ENCODE measurements at regions not wholly inside any gene's neighbourhood (a gene's known extent, or its start where the extent isn't known, plus 50 kb on each side); places are given as distances from the start of the nearest gene placed in this dataset.
"Not testable (repeated sequence)": the region's sequence is repeated elsewhere in the genome, so short reads cannot be mapped to it uniquely, and the experiment has no call there.

- no peak overlapping the region for H2BK120ac ChIP-seq (ENCODE audit: low read depth, low read length)
- no CpG with 5 or more reads among the region's 1 CpG for WGBS, 2 donors (ENCODE audit: extremely low coverage in 2 of 2, insufficient read length in 2 of 2, insufficient replicate concordance in 1 of 2)
- no peaks in the 10 kb centered on the region for H3K79me1 ChIP-seq (ENCODE audit: low read depth, low read length)
- H4K8ac ChIP-seq (ENCODE audit: low read depth, low read length): no peak overlapping the region
- H3K4me1 ChIP-seq (ENCODE audit: control insufficient read depth in 2 of 2, insufficient read depth in 1 of 2, low read depth in 1 of 2, low read length in 2 of 2): peaks cover 3 to 4% of the 10 kb centered on the region in 2 donors
- H3K9me3 ChIP-seq (replicated peaks in 1 of 2; ENCODE audit: control insufficient read depth in 2 of 2, insufficient read depth in 1 of 2, low read depth in 1 of 2, low read length in 2 of 2): peaks cover 4 to 32% of the 10 kb centered on the region in 2 donors
- H3K18ac ChIP-seq (ENCODE audit: low read length): no peak overlapping the region
- H3K27me3 ChIP-seq (ENCODE audit: control insufficient read depth in 3 of 3, insufficient read depth in 3 of 3, low read depth in 1 of 3, low read length in 3 of 3): no peaks in the 10 kb centered on the region
- no peak overlapping the region for H3K4ac ChIP-seq (ENCODE audit: low read length)
- H3K9ac ChIP-seq (ENCODE audit: low read depth, low read length, poor library complexity): no peak overlapping the region
- H2BK15ac ChIP-seq (ENCODE audit: low read length): no peak overlapping the region
- DNase-seq (ENCODE audit: low spot score): no peak
- H2BK12ac ChIP-seq (ENCODE audit: low read length): no peak overlapping the region
- no peak overlapping the region for H3K4me2 ChIP-seq (ENCODE audit: insufficient read depth, low read length, poor library complexity, severe bottlenecking)
- no peak overlapping the region for H2AK5ac ChIP-seq (ENCODE audit: low read depth, low read length)
- no peak overlapping the region for H3K27ac ChIP-seq (replicated peaks; ENCODE audit: low read length)
- H3K23ac ChIP-seq (ENCODE audit: low read depth, low read length, poor library complexity): no peak overlapping the region
- H3K4me3 ChIP-seq (ENCODE audit: low read length in 2 of 2): no peak overlapping the region
- H2AFZ ChIP-seq (ENCODE audit: low read length): no peak overlapping the region
- no peak overlapping the region for H3K14ac ChIP-seq (ENCODE audit: low read length)
- no peak overlapping the region for H4K91ac ChIP-seq (ENCODE audit: low read depth, low read length, poor library complexity)
- H3K36me3 ChIP-seq (replicated peaks in 1 of 2; ENCODE audit: control insufficient read depth in 2 of 2, insufficient read depth in 2 of 2, low read length in 2 of 2): no peaks in the 10 kb centered on the region
- H2BK5ac ChIP-seq (ENCODE audit: low read length): no peak overlapping the region
Observed at GRCh38 chr7:12834782-12835181, 147.3 kb downstream of the ARL4A start.

- Histone ChIP-seq H3K23ac (ENCODE audit: low read depth, low read length, poor library complexity) (no peak overlapping the region), H3K4me1 (ENCODE audit: control insufficient read depth in 2 of 2, insufficient read depth in 1 of 2, low read depth in 1 of 2, low read length in 2 of 2) (peaks cover 6 to 7% of the 10 kb centered on the region in 2 donors), H2BK15ac (ENCODE audit: low read length) (no peak overlapping the region), H2BK12ac (ENCODE audit: low read length) (no peak overlapping the region), H2BK5ac (ENCODE audit: low read length) (no peak overlapping the region), H3K9ac (ENCODE audit: low read depth, low read length, poor library complexity) (no peak overlapping the region), H4K8ac (ENCODE audit: low read depth, low read length) (no peak overlapping the region), H3K18ac (ENCODE audit: low read length) (peak overlapping the region; percentile 87), H2BK120ac (ENCODE audit: low read depth, low read length) (no peak overlapping the region), H2AFZ (ENCODE audit: low read length) (peak overlapping the region; percentile 82), H3K79me1 (ENCODE audit: low read depth, low read length) (no peaks in the 10 kb centered on the region), H2AK5ac (ENCODE audit: low read depth, low read length) (no peak overlapping the region), H3K9me3 (replicated peaks in 1 of 2; ENCODE audit: control insufficient read depth in 2 of 2, insufficient read depth in 1 of 2, low read depth in 1 of 2, low read length in 2 of 2) (peaks cover 0 to 14% of the 10 kb centered on the region in 2 donors), H3K4me3 (ENCODE audit: low read length in 2 of 2) (no peak overlapping the region), H3K4ac (ENCODE audit: low read length) (no peak overlapping the region), H4K91ac (ENCODE audit: low read depth, low read length, poor library complexity) (no peak overlapping the region), H3K27ac (replicated peaks; ENCODE audit: low read length) (no peak overlapping the region), H3K36me3 (replicated peaks in 1 of 2; ENCODE audit: control insufficient read depth in 2 of 2, insufficient read depth in 2 of 2, low read length in 2 of 2) (no peaks in the 10 kb centered on the region), H3K4me2 (ENCODE audit: insufficient read depth, low read length, poor library complexity, severe bottlenecking) (peak overlapping the region; percentile 18), H3K27me3 (ENCODE audit: control insufficient read depth in 3 of 3, insufficient read depth in 3 of 3, low read depth in 1 of 3, low read length in 3 of 3) (no peaks in the 10 kb centered on the region), H3K14ac (ENCODE audit: low read length) (no peak overlapping the region)
- no CpG with 5 or more reads among the region's 11 CpGs for WGBS, 2 donors (ENCODE audit: extremely low coverage in 2 of 2, insufficient read length in 2 of 2, insufficient replicate concordance in 1 of 2)
- DNase-seq (ENCODE audit: low spot score): peak; percentile 20
Observed at GRCh38 chr7:12839508-12840153, 152.2 kb downstream of the ARL4A start.

GRCh38 chr7:12844732-12845131 is 157.3 kb downstream of the ARL4A start:
- H3K9me3 ChIP-seq (replicated peaks in 1 of 2; ENCODE audit: control insufficient read depth in 2 of 2, insufficient read depth in 1 of 2, low read depth in 1 of 2, low read length in 2 of 2): peaks cover 4 to 25% of the 10 kb centered on the region in 2 donors
- not testable (repeated sequence) for H2BK5ac ChIP-seq (ENCODE audit: low read length); H3K4me1 ChIP-seq (ENCODE audit: control insufficient read depth in 2 of 2, insufficient read depth in 1 of 2, low read depth in 1 of 2, low read length in 2 of 2); H3K36me3 ChIP-seq (replicated peaks in 1 of 2; ENCODE audit: control insufficient read depth in 2 of 2, insufficient read depth in 2 of 2, low read length in 2 of 2); H2AFZ ChIP-seq (ENCODE audit: low read length); H3K27me3 ChIP-seq (ENCODE audit: control insufficient read depth in 3 of 3, insufficient read depth in 3 of 3, low read depth in 1 of 3, low read length in 3 of 3); H3K4me3 ChIP-seq (ENCODE audit: low read length in 2 of 2); H3K18ac ChIP-seq (ENCODE audit: low read length); H2BK120ac ChIP-seq (ENCODE audit: low read depth, low read length); DNase-seq (ENCODE audit: low spot score); H4K91ac ChIP-seq (ENCODE audit: low read depth, low read length, poor library complexity); H2BK15ac ChIP-seq (ENCODE audit: low read length); H3K23ac ChIP-seq (ENCODE audit: low read depth, low read length, poor library complexity); H3K4ac ChIP-seq (ENCODE audit: low read length); H2AK5ac ChIP-seq (ENCODE audit: low read depth, low read length); H4K8ac ChIP-seq (ENCODE audit: low read depth, low read length); H3K14ac ChIP-seq (ENCODE audit: low read length); H3K79me1 ChIP-seq (ENCODE audit: low read depth, low read length); H3K27ac ChIP-seq (replicated peaks; ENCODE audit: low read length); H3K4me2 ChIP-seq (ENCODE audit: insufficient read depth, low read length, poor library complexity, severe bottlenecking); H3K9ac ChIP-seq (ENCODE audit: low read depth, low read length, poor library complexity); H2BK12ac ChIP-seq (ENCODE audit: low read length)

GRCh38 chr7:12847001-12847400 is 159.6 kb downstream of the ARL4A start:
- H4K8ac ChIP-seq (ENCODE audit: low read depth, low read length): no peak overlapping the region
- no peaks in the 10 kb centered on the region for H3K36me3 ChIP-seq (replicated peaks in 1 of 2; ENCODE audit: control insufficient read depth in 2 of 2, insufficient read depth in 2 of 2, low read length in 2 of 2)
- H3K4me1 ChIP-seq (ENCODE audit: control insufficient read depth in 2 of 2, insufficient read depth in 1 of 2, low read depth in 1 of 2, low read length in 2 of 2): no peaks in the 10 kb centered on the region
- no peak overlapping the region for H3K27ac ChIP-seq (replicated peaks; ENCODE audit: low read length)
- no peak overlapping the region for H3K23ac ChIP-seq (ENCODE audit: low read depth, low read length, poor library complexity)
- H2BK120ac ChIP-seq (ENCODE audit: low read depth, low read length): no peak overlapping the region
- H3K27me3 ChIP-seq (ENCODE audit: control insufficient read depth in 3 of 3, insufficient read depth in 3 of 3, low read depth in 1 of 3, low read length in 3 of 3): no peaks in the 10 kb centered on the region
- H3K4ac ChIP-seq (ENCODE audit: low read length): no peak overlapping the region
- no peak overlapping the region for H4K91ac ChIP-seq (ENCODE audit: low read depth, low read length, poor library complexity)
- H3K14ac ChIP-seq (ENCODE audit: low read length): no peak overlapping the region
- H2AK5ac ChIP-seq (ENCODE audit: low read depth, low read length): no peak overlapping the region
- H3K9ac ChIP-seq (ENCODE audit: low read depth, low read length, poor library complexity): no peak overlapping the region
- H2BK12ac ChIP-seq (ENCODE audit: low read length): no peak overlapping the region
- H3K18ac ChIP-seq (ENCODE audit: low read length): no peak overlapping the region
- H3K4me2 ChIP-seq (ENCODE audit: insufficient read depth, low read length, poor library complexity, severe bottlenecking): no peak overlapping the region
- no CpG with 5 or more reads among the region's 1 CpG for WGBS, 2 donors (ENCODE audit: extremely low coverage in 2 of 2, insufficient read length in 2 of 2, insufficient replicate concordance in 1 of 2)
- no peak overlapping the region for H2BK5ac ChIP-seq (ENCODE audit: low read length)
- H2BK15ac ChIP-seq (ENCODE audit: low read length): no peak overlapping the region
- H2AFZ ChIP-seq (ENCODE audit: low read length): no peak overlapping the region
- peaks cover 4 to 21% of the 10 kb centered on the region in 2 donors for H3K9me3 ChIP-seq (replicated peaks in 1 of 2; ENCODE audit: control insufficient read depth in 2 of 2, insufficient read depth in 1 of 2, low read depth in 1 of 2, low read length in 2 of 2)
- no peaks in the 10 kb centered on the region for H3K79me1 ChIP-seq (ENCODE audit: low read depth, low read length)
- DNase-seq (ENCODE audit: low spot score): no peak
- no peak overlapping the region for H3K4me3 ChIP-seq (ENCODE audit: low read length in 2 of 2)

Data from neuronal stem cell (in vitro differentiated cells).